ENCODE measurements at regions not wholly inside any gene's neighbourhood (a gene's known extent, or its start where the extent isn't known, plus 50 kb on each side); places are given as distances from the start of the nearest gene placed in this dataset.

GRCh38 chr21:23712166-23712565 is 1895.1 kb downstream of the MRPL39 start:
- H3K27me3 ChIP-seq (ENCODE audit: insufficient read depth, low read length, poor library complexity), result no peaks in the 10 kb centered on the region
- ATAC-seq (ENCODE audit: insufficient read depth, low read depth), result no peak

GRCh38 chr21:23706431-23706830 is 1900.8 kb downstream of the MRPL39 start:
- no peak overlapping the region for H3K9ac ChIP-seq (ENCODE audit: low read depth, low read length)
- no peaks in the 10 kb centered on the region for H3K4me1 ChIP-seq (ENCODE audit: insufficient read depth, low read length)
- no peaks in the 10 kb centered on the region for H3K9me3 ChIP-seq (ENCODE audit: insufficient read depth, low read length, severe bottlenecking)
- no peaks in the 10 kb centered on the region for H3K36me3 ChIP-seq (ENCODE audit: insufficient read depth, low read length)
- TF ChIP-seq EZH2 (IDR thresholded peaks at IDR 0.05; ENCODE audit: borderline replicate concordance, low read depth, low read length, severe bottlenecking), result no peak
- no peak for TF ChIP-seq CTCF (IDR thresholded peaks at IDR 0.05; ENCODE audit: borderline replicate concordance, extremely low read depth, low read length, poor library complexity, severe bottlenecking)
- no peak overlapping the region for H3K4me3 ChIP-seq (ENCODE audit: low read depth in 1 of 2, low read length in 2 of 2)
- no peak overlapping the region for H2AFZ ChIP-seq (ENCODE audit: low read depth, low read length)
- H4K20me1 ChIP-seq (ENCODE audit: insufficient read depth, low read length), result no peaks in the 10 kb centered on the region
- H3K4me2 ChIP-seq (ENCODE audit: insufficient read depth, low read length), result no peak overlapping the region
- no peaks in the 10 kb centered on the region for H3K27me3 ChIP-seq (ENCODE audit: insufficient read depth, low read length, poor library complexity)
- no peak for DNase-seq
- no peaks in the 10 kb centered on the region for H3K79me2 ChIP-seq (ENCODE audit: insufficient read depth, low read length)
- no peak overlapping the region for H3K27ac ChIP-seq (ENCODE audit: low read length)
- ATAC-seq (ENCODE audit: insufficient read depth, low read depth), result no peak

More at GRCh38 chr21:23712166-23712565, 1895.1 kb downstream of the MRPL39 start:
- Histone ChIP-seq H3K4me3 (ENCODE audit: low read depth in 1 of 2, low read length in 2 of 2) (no peak overlapping the region), H3K9ac (ENCODE audit: low read depth, low read length) (no peak overlapping the region), H3K36me3 (ENCODE audit: insufficient read depth, low read length) (no peaks in the 10 kb centered on the region), H3K9me3 (ENCODE audit: insufficient read depth, low read length, severe bottlenecking) (no peaks in the 10 kb centered on the region), H2AFZ (ENCODE audit: low read depth, low read length) (no peak overlapping the region), H3K79me2 (ENCODE audit: insufficient read depth, low read length) (no peaks in the 10 kb centered on the region), H4K20me1 (ENCODE audit: insufficient read depth, low read length) (no peaks in the 10 kb centered on the region), H3K4me2 (ENCODE audit: insufficient read depth, low read length) (no peak overlapping the region), H3K27ac (ENCODE audit: low read length) (no peak overlapping the region), H3K4me1 (ENCODE audit: insufficient read depth, low read length) (no peaks in the 10 kb centered on the region)
- DNase-seq, result no peak
- no peak for TF ChIP-seq CTCF (IDR thresholded peaks at IDR 0.05; ENCODE audit: borderline replicate concordance, extremely low read depth, low read length, poor library complexity, severe bottlenecking)
- no peak for TF ChIP-seq EZH2 (IDR thresholded peaks at IDR 0.05; ENCODE audit: borderline replicate concordance, low read depth, low read length, severe bottlenecking)

- H4K20me1 ChIP-seq (ENCODE audit: insufficient read depth, low read length), result no peaks in the 10 kb centered on the region
- H3K79me2 ChIP-seq (ENCODE audit: insufficient read depth, low read length), result no peaks in the 10 kb centered on the region
- H3K4me3 ChIP-seq (ENCODE audit: low read depth in 1 of 2, low read length in 2 of 2), result no peak overlapping the region
- no peak for DNase-seq
- no peaks in the 10 kb centered on the region for H3K36me3 ChIP-seq (ENCODE audit: insufficient read depth, low read length)
- no peak overlapping the region for H3K4me2 ChIP-seq (ENCODE audit: insufficient read depth, low read length)
- no peak overlapping the region for H3K27ac ChIP-seq (ENCODE audit: low read length)
- H2AFZ ChIP-seq (ENCODE audit: low read depth, low read length), result no peak overlapping the region
- H3K4me1 ChIP-seq (ENCODE audit: insufficient read depth, low read length), result no peaks in the 10 kb centered on the region
- no peak overlapping the region for H3K9ac ChIP-seq (ENCODE audit: low read depth, low read length)
- H3K27me3 ChIP-seq (ENCODE audit: insufficient read depth, low read length, poor library complexity), result no peaks in the 10 kb centered on the region
- TF ChIP-seq EZH2 (IDR thresholded peaks at IDR 0.05; ENCODE audit: borderline replicate concordance, low read depth, low read length, severe bottlenecking) (no peak), CTCF (IDR thresholded peaks at IDR 0.05; ENCODE audit: borderline replicate concordance, extremely low read depth, low read length, poor library complexity, severe bottlenecking) (no peak)
- H3K9me3 ChIP-seq (ENCODE audit: insufficient read depth, low read length, severe bottlenecking), result peaks cover 5% of the 10 kb centered on the region
- ATAC-seq (ENCODE audit: insufficient read depth, low read depth), result no peak
Measured at GRCh38 chr21:23699402-23699801, 1907.9 kb downstream of the MRPL39 start.

GRCh38 chr21:23698619-23699018 is 1908.7 kb downstream of the MRPL39 start:
- Histone ChIP-seq H3K4me1 (ENCODE audit: insufficient read depth, low read length) (no peaks in the 10 kb centered on the region), H3K27me3 (ENCODE audit: insufficient read depth, low read length, poor library complexity) (no peaks in the 10 kb centered on the region), H3K9me3 (ENCODE audit: insufficient read depth, low read length, severe bottlenecking) (peaks cover 5% of the 10 kb centered on the region), H2AFZ (ENCODE audit: low read depth, low read length) (no peak overlapping the region), H3K9ac (ENCODE audit: low read depth, low read length) (no peak overlapping the region), H3K27ac (ENCODE audit: low read length) (no peak overlapping the region), H3K4me3 (ENCODE audit: low read depth in 1 of 2, low read length in 2 of 2) (no peak overlapping the region), H4K20me1 (ENCODE audit: insufficient read depth, low read length) (no peaks in the 10 kb centered on the region), H3K79me2 (ENCODE audit: insufficient read depth, low read length) (no peaks in the 10 kb centered on the region), H3K36me3 (ENCODE audit: insufficient read depth, low read length) (no peaks in the 10 kb centered on the region), H3K4me2 (ENCODE audit: insufficient read depth, low read length) (no peak overlapping the region)
- no peak for DNase-seq
- TF ChIP-seq EZH2 (IDR thresholded peaks at IDR 0.05; ENCODE audit: borderline replicate concordance, low read depth, low read length, severe bottlenecking), result no peak
- TF ChIP-seq CTCF (IDR thresholded peaks at IDR 0.05; ENCODE audit: borderline replicate concordance, extremely low read depth, low read length, poor library complexity, severe bottlenecking), result no peak
- ATAC-seq (ENCODE audit: insufficient read depth, low read depth), result no peak

Measured in DND-41 (cell line).